Upper lobe of left lung (tissue), 6 donors: ENCODE measurements at regions not wholly inside any gene's neighbourhood (a gene's known extent, or its start where the extent isn't known, plus 50 kb on each side); places are given as distances from the start of the nearest gene placed in this dataset.

Experiments used
- ATAC-seq, 2 donors: fragments of 200-7000 bp; cut with Tn5 transposase; one replicate each; pipeline ENCODE4 v1.9.1; 2022; ENCODE audit warnings: mild to moderate bottlenecking in 2 of 2, moderate library complexity in 2 of 2; ENCODE audit not compliant: low FRiP score in 2 of 2
- DNase-seq, 2 donors: peaks; one replicate each; pipeline ENCODE4 v3.0.0-alpha.2; 2019 to 2020
- H3K27ac ChIP-seq, 4 donors: fragments of 200-600 bp; sonication (generic); one replicate each; pipeline ENCODE4 v1.5.1; 2016 to 2019
- H3K27me3 ChIP-seq, 4 donors: fragments of 200-600 bp; sonication (generic); one replicate each; pipeline ENCODE4 v1.5.1; 2017 to 2019
- H3K36me3 ChIP-seq, 4 donors: fragments of 200-600 bp; sonication (generic); one replicate each; pipeline ENCODE4 v1.5.1; 2016 to 2019
- H3K4me1 ChIP-seq, 4 donors: fragments of 200-600 bp; sonication (generic); one replicate each; pipeline ENCODE4 v1.5.1; 2018 to 2019
- H3K4me3 ChIP-seq, 4 donors: fragments of 200-600 bp; sonication (generic); one replicate each; pipeline ENCODE4 v1.5.1; 2017 to 2019; ENCODE audit warnings: mild to moderate bottlenecking in 2 of 4, moderate library complexity in 1 of 4
- H3K9me3 ChIP-seq, 4 donors: fragments of 200-600 bp; sonication (generic); one replicate each; pipeline ENCODE4 v1.5.1; 2018 to 2019
- CTCF ChIP-seq, 6 experiments: fragments of 450-650 bp in 4 of 6; fragments of 200-600 bp in 2 of 6; sonication (generic) in 2 of 6; IDR thresholded peaks; one replicate each; pipeline ENCODE4 v1.5.1; 2016 to 2019; ENCODE audit warnings: antibody characterized with exemption in 6 of 6
- EP300 ChIP-seq, 4 donors: sonication (generic); formaldehyde crosslinking; IDR thresholded peaks; one replicate each; pipeline ENCODE4 v1.5.1; 2017; ENCODE audit warnings: antibody characterized with exemption in 4 of 4, control low read depth in 2 of 4
- POLR2A ChIP-seq, 4 donors: fragments of 450-650 bp; IDR thresholded peaks; one replicate each; pipeline ENCODE4 v1.5.1; 2016 to 2017; ENCODE audit warnings: antibody characterized with exemption in 4 of 4, mild to moderate bottlenecking in 2 of 4
- POLR2AphosphoS5 ChIP-seq, 2 donors: sonication (generic); formaldehyde crosslinking; IDR thresholded peaks; one replicate each; pipeline ENCODE4 v1.5.1; 2017; ENCODE audit warnings: antibody characterized with exemption in 2 of 2
- WGBS, 2 donors: methylation state at CpG; one replicate each; pipeline ENCODE4 v1.1.5; 2017 to 2018; 5-methylcytosine and 5-hydroxymethylcytosine counted together
- donor health status: DM: no; HTN: no; CAD: no; lungs with moderate emphysema.
- donor health status: DM: no; HTN: yes; CAD: no; lungs with severe emphysema.

- no peaks in the 10 kb centered on the region for H3K36me3 ChIP-seq
- WGBS, 2 donors: 61 to 71% methylated on average over 1 of the region's 1 CpG
- TF ChIP-seq EP300 (IDR thresholded peaks at IDR 0.05): no peak
- TF ChIP-seq POLR2AphosphoS5 (IDR thresholded peaks at IDR 0.05): no peak
- TF ChIP-seq POLR2A (IDR thresholded peaks at IDR 0.05): no peak
- no peak for TF ChIP-seq CTCF (IDR thresholded peaks at IDR 0.05)
Measured at GRCh38 chr7:144941127-144941526, 105.3 kb upstream of the TPK1 start.

DNA sequence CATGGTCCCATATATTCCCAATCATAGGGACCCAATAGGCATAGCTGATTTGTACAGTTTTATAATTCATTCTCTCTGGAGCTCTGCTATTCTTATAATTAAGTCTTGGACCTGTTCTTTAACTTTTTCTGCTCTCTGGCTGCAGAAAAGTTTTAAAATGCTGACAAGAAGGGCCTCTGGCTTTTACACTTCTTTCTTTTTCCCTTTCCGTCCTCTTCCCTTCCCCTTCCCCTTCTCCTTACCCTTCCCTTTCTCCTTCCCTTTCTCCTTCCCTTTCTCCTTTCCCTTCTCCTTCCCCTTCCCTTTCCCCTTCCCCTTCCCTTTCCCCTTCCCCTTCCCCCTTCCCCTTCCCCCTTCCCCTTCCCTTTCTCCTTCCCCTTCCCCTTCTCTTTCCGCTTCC, 101.3 kb upstream of the TPK1 start:
- Histone ChIP-seq H3K27me3 (no peaks in the 10 kb centered on the region), H3K4me1 (no peaks in the 10 kb centered on the region), H3K27ac (no peak overlapping the region), H3K36me3 (no peaks in the 10 kb centered on the region), H3K9me3 (no peaks in the 10 kb centered on the region), H3K4me3 (no peak overlapping the region)
- DNase-seq (no peak), ATAC-seq (no peak)
- TF ChIP-seq POLR2AphosphoS5 (IDR thresholded peaks at IDR 0.05): no peak
- 38 to 62% methylated on average over 2 of the region's 2 CpGs for WGBS, 2 donors

More at GRCh38 chr7:144941127-144941526, 105.3 kb upstream of the TPK1 start:
- no peak for ATAC-seq
- H3K4me1 ChIP-seq: no peaks in the 10 kb centered on the region
- no peaks in the 10 kb centered on the region for H3K27me3 ChIP-seq
- no peak for DNase-seq
- no peak overlapping the region for H3K4me3 ChIP-seq
- no peak overlapping the region for H3K27ac ChIP-seq
- no peaks in the 10 kb centered on the region for H3K9me3 ChIP-seq

DNA sequence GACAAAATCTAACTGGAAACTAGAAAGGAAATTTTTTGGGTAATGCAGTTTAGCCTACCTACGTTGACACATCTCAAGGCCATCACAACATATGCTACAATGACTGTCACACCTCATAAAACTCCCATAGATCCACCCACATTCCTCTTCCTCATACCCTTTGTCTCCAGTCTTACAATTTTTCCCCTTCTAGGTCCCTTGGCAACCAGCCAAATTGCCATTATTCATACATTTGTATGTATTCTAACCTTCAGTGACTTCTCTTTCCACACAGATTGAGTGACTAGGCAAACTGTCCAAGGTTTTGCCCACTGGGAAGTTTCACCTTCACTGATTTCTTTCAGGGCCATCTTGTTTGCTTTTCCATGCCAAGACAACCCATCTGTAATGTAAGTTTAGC, 100.5 kb upstream of the TPK1 start:
- Histone ChIP-seq H3K27ac (no peak overlapping the region), H3K27me3 (no peaks in the 10 kb centered on the region), H3K4me3 (no peak overlapping the region), H3K9me3 (no peaks in the 10 kb centered on the region), H3K4me1 (no peaks in the 10 kb centered on the region), H3K36me3 (no peaks in the 10 kb centered on the region)
- TF ChIP-seq POLR2A (IDR thresholded peaks at IDR 0.05) (no peak), POLR2AphosphoS5 (IDR thresholded peaks at IDR 0.05) (no peak), CTCF (IDR thresholded peaks at IDR 0.05) (no peak), EP300 (IDR thresholded peaks at IDR 0.05) (no peak)
- WGBS, 2 donors: 50 to 75% methylated on average over 1 of the region's 1 CpG
- ATAC-seq: no peak
- no peak for DNase-seq

DNA sequence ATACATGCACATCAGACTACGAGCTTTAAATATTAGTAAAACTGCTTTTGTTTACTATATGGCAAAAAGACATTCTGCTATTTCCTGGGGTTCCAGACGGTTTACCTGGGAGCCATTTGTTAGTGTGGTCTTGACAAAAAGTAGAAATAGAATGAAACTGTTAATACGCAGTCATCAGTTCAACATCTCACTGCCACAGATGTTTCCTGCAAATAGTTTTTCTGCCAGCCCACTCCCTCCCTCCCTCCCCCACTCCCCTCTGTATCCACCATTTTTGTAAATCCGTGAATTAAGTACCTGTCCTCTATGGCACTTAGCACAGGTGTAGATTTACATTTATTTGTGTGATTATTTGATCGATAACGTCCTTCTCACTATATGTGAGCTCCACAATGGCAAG, 74.6 kb upstream of the TPK1 start:
- TF ChIP-seq POLR2AphosphoS5 (IDR thresholded peaks at IDR 0.05) (no peak), POLR2A (IDR thresholded peaks at IDR 0.05) (no peak), CTCF (IDR thresholded peaks at IDR 0.05) (no peak), EP300 (IDR thresholded peaks at IDR 0.05) (no peak)
- H3K27ac ChIP-seq: no peak overlapping the region
- H3K36me3 ChIP-seq: no peaks in the 10 kb centered on the region
- ATAC-seq (no peak), DNase-seq (no peak)
- H3K4me1 ChIP-seq: peaks cover 0 to 4% (median 0%) of the 10 kb centered on the region in 4 donors
- H3K4me3 ChIP-seq: no peak overlapping the region
- H3K27me3 ChIP-seq: no peaks in the 10 kb centered on the region
- no peaks in the 10 kb centered on the region for H3K9me3 ChIP-seq
- WGBS, 2 donors: 48 to 56% methylated on average over 6 of the region's 6 CpGs

DNA sequence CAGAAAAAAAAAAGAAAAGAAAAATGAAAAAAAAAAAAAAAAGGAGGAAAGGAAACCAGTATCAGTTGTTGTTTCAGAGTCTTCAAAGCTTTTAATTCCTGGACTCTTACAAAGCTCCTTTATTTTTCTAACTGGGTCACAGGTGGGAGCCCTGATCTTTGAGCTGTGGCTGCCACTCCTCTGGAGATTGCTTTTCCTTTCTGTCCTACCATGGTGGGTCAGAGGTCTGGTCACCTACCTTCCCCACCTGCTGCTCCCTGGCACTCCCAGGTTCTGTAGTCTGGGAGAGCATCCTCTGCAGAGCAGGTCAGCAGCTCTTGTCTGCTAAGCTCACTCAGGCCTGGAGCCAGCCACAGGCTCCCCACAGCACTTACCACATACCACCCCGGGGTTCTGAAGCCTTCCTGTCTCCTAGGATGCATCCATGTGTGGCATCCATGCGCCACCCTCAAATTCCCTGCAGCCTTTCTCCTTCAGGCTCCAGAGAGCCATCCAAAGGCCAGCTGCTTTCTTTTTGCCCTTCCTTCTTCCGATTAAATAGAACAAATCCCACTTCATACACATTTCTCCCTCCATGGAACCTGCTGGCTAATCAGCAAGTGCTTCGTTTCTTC, 73.2 kb upstream of the TPK1 start:
- no peaks in the 10 kb centered on the region for H3K36me3 ChIP-seq
- ATAC-seq (no peak), DNase-seq (no peak)
- no peaks in the 10 kb centered on the region for H3K9me3 ChIP-seq
- WGBS, 2 donors: 74 to 78% methylated on average over 4 of the region's 4 CpGs
- no peak for TF ChIP-seq CTCF (IDR thresholded peaks at IDR 0.05)
- no peak for TF ChIP-seq POLR2A (IDR thresholded peaks at IDR 0.05)
- TF ChIP-seq POLR2AphosphoS5 (IDR thresholded peaks at IDR 0.05): no peak
- TF ChIP-seq EP300 (IDR thresholded peaks at IDR 0.05): no peak
- H3K4me3 ChIP-seq: no peak overlapping the region
- H3K27me3 ChIP-seq: no peaks in the 10 kb centered on the region
- H3K27ac ChIP-seq: no peak overlapping the region
- H3K4me1 ChIP-seq: peaks cover 0 to 4% (median 0%) of the 10 kb centered on the region in 4 donors
